Coronary artery (tissue), 2 donors: ENCODE measurements at regions not wholly inside any gene's neighbourhood (a gene's known extent, or its start where the extent isn't known, plus 50 kb on each side); places are given as distances from the start of the nearest gene placed in this dataset.

ENCODE experiments used
- DNase-seq: peaks from one replicate; pipeline ENCODE4 v3.0.0-alpha.2; 2017; ENCODE audit warnings: low spot score
- H3K27ac ChIP-seq, 2 donors: fragments of 200-600 bp; sonication (generic); one replicate each; pipeline ENCODE4 v1.5.1; 2016 to 2019
- H3K4me3 ChIP-seq: fragments of 200-600 bp; sonication (generic); 2 replicates; pipeline ENCODE4 v1.5.1; 2016; ENCODE audit warnings: mild to moderate bottlenecking, moderate library complexity
- TF ChIP-seq, protein P1 (sequence below): fragments of 200-600 bp; sonication (generic); IDR thresholded peaks from one replicate; pipeline ENCODE4 v1.5.1; 2019; ENCODE audit warnings: antibody characterized with exemption

DNA sequence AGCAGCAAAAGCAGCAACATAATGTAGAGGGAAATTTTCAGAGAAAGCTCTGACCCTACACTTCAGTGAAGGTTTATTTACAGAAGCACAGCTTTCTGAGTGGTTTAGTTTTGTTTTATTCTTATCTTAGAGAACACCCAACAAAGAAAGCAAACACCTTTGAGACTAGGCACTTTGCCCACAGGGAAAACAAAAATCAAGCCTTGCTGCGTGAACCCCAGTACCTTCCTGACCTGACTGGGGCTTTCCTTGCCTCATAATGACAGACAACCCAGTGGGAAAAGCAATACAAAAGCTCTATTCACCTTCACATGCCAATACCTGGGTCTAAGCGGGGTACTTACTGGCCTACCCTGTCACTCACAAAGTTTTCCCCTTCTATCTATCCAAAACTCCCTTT lies 189.8 kb downstream of the HINT1 start:
- no peak for DNase-seq
- H3K4me3 ChIP-seq: no peak overlapping the region
- H3K27ac ChIP-seq: no peak overlapping the region
- TF ChIP-seq, protein P1, sequence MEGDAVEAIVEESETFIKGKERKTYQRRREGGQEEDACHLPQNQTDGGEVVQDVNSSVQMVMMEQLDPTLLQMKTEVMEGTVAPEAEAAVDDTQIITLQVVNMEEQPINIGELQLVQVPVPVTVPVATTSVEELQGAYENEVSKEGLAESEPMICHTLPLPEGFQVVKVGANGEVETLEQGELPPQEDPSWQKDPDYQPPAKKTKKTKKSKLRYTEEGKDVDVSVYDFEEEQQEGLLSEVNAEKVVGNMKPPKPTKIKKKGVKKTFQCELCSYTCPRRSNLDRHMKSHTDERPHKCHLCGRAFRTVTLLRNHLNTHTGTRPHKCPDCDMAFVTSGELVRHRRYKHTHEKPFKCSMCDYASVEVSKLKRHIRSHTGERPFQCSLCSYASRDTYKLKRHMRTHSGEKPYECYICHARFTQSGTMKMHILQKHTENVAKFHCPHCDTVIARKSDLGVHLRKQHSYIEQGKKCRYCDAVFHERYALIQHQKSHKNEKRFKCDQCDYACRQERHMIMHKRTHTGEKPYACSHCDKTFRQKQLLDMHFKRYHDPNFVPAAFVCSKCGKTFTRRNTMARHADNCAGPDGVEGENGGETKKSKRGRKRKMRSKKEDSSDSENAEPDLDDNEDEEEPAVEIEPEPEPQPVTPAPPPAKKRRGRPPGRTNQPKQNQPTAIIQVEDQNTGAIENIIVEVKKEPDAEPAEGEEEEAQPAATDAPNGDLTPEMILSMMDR: no peak

DNA sequence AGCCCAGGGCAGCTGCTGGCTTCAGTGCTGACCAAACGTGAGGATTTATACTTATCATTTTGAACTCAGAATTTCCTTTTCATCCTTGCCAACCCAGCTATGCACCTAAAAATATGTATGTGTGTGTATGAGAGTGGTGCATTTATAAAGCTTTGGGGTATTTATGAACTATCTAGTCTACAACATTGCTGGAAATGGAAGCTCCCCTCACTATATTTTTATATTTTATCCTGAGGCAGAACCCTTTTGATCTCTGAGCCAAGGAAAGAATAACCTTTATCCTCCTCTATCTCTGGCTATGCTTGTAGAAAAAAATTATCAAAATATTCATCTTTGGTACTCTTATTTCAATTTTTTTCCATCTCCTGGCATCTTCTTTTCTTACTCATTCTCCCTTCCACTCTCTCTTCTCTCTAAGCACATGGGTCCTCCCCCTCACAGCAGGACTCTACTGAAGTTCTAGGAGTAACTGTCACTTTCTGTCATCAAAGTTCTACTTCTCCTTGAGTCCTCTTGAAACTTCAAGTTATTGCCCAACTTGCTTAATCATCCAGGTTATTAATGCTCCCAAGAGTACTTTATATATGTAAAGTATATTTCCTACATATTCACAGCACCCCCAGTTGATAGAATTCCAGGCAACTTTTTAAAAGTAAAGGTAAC lies 190.9 kb downstream of the HINT1 start:
- DNase-seq: no peak
- TF ChIP-seq, protein P1: no peak
- no peak overlapping the region for H3K4me3 ChIP-seq

DNA sequence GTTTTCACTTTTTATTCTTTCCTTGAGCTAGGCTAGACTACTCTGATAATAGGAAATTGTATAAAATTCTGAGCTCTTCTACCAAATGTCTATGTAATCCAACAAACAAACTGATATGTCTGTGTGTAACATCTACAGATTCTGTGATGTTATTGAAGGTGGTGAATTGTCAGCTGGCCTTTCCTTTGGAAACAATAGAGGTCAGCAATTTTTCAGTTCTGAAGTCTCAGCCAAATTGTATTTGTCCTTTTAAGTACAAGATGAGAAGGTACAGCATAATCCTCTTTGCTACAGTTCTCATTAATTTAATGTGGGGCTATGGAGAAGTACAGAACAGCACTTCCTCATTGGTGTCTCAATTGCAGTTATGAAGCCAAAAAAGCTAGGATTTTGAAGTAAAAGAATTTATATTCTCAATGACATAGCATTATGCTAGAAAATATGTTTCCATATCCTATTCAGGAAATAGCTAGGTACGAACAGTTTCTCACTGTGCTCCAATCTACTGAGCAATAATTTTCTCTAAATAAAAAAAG lies 198.0 kb downstream of the HINT1 start:
- TF ChIP-seq, protein P1: no peak
- H3K4me3 ChIP-seq: no peak overlapping the region
- no peak for DNase-seq
- no peak overlapping the region for H3K27ac ChIP-seq

More for the DNA sequence above, 190.9 kb downstream of the HINT1 start:
- no peak overlapping the region for H3K27ac ChIP-seq

DNA sequence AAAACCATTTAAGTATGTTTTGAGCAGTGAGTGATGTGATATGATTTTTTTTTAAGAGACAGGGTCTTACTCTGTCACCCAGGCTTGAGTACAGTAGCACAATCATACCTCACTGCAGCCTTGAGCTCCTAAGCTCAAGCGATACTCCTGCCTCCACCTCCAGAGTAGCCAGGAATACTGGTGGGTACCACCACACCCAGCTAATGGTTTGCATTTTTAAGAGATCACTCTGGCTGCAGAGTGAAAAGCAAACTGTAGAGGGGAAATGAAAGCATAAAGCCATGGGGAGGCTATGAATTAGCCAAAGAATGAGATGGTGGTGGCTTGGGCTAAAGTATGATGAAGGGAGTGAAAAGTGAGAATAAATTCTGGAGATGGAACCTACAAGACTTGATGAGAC lies 199.1 kb downstream of the HINT1 start:
- no peak for DNase-seq
- H3K27ac ChIP-seq: no peak overlapping the region
- TF ChIP-seq, protein P1: no peak
- H3K4me3 ChIP-seq: no peak overlapping the region

DNA sequence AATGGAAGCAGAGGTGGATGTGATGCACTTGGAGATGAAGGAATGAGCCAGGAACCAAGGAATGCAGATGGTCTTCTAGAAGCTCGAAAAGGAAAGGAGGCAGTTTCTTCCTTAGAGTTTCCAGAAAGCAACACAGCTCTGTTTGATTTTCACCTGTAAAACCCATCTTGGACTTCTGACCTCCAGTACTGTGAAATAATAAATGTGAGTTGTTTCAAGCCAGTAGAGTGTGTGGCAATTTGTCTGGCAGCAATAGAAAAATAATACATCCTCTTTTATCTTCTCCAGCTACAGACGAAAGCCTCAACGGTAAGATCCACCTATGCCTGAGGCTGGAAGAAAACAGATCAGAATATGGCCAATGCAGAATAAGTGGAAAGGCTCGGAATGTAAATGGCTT lies 199.7 kb downstream of the HINT1 start:
- H3K27ac ChIP-seq: no peak overlapping the region
- TF ChIP-seq, protein P1: no peak
- DNase-seq: no peak

DNA sequence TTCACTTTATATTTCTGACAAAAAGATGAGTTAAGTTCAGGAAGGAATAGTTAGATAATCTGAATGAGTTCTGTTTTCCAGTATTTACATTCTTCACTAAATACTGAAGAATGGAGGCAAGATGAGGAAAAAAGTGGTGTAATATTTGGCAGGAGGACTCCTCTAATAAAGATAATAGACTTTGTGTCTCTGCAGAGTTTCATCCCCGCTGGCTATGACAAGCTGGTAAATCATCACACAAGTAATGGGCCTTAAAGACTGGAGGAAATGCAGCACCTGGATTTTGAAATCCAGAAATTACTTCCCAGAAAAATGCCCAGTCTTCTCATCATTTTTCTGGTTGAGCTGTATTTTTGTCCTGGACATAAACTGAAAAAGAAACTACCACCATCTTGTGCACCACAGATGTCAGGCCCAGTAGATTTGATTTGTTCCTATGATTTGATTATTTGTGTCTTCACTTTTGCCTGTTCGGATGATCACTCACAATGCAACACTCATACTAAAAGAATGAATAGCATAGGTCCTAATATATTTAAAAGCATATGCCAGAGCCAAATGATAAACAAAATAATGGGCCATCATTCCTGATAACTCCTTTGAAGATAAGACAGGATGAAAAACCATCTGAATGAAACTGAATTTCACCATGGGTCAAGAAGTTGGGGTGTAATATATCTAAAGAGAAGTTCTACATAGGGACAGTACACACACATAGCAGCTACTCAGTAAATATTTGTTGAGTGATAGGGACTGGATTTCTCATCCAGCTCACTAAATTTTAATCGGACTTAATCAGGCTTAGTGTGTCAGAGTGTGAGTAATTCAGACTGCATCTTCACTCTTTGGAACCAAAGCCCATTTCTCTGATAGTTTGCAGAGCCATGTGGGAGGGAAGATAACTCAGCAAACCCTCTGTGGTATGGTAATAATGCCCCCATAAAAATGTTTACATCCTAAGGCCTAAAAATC lies 200.5 kb downstream of the HINT1 start:
- DNase-seq: no peak
- TF ChIP-seq, protein P1: no peak
- Histone ChIP-seq H3K27ac (no peak overlapping the region), H3K4me3 (no peak overlapping the region)

More for the DNA sequence above, 199.7 kb downstream of the HINT1 start:
- H3K4me3 ChIP-seq: no peak overlapping the region
